PC-3 (cell line): ENCODE measurements at regions not wholly inside any gene's neighbourhood (a gene's known extent, or its start where the extent isn't known, plus 50 kb on each side); places are given as distances from the start of the nearest gene placed in this dataset.

Experiments
- ATAC-seq: fragments of 200-7000 bp; cut with Tn5 transposase; 2 replicates; pipeline ENCODE4 v1.9.1; 2020; ENCODE audit warnings: mild to moderate bottlenecking, moderate library complexity
- BruUV-seq: library from RNA; stranded (reverse); fragments of 400-500 nt; replicated peaks from 2 replicates; lab custom pipeline; 2021; lab: Mats Ljungman, UMichigan
- CTCF ChIA-PET: fragments of 300-600 bp; sonication (Branson Sonifier 250); formaldehyde crosslinking; loops from one replicate; lab custom pipeline; 2022; ENCODE audit warnings: antibody characterized with exemption; lab: Charles Lee
- POLR2A ChIA-PET: fragments of 300-600 bp; sonication (Branson Sonifier 250); formaldehyde crosslinking; loops from one replicate; lab custom pipeline; 2022; ENCODE audit warnings: antibody characterized with exemption; ENCODE audit not compliant: unreplicated experiment; lab: Charles Lee
- DNase-seq: peaks from one replicate; pipeline ENCODE4 v3.0.0-alpha.2; 2015
- H2AFZ ChIP-seq: fragments of 300-600 bp; sonication (generic); 2 replicates; pipeline ENCODE4 v1.6.0; 2016; ENCODE audit warnings: antibody characterized with exemption, low read length
- H3F3A ChIP-seq: fragments of 300-600 bp; sonication (generic); one replicate; pipeline ENCODE4 v1.6.0; 2017; ENCODE audit warnings: antibody characterized with exemption, low read length, control low read depth, mild to moderate bottlenecking; ENCODE audit not compliant: unreplicated experiment
- H3K27ac ChIP-seq: fragments of 300-600 bp; sonication (generic); 2 replicates; pipeline ENCODE4 v1.5.1; 2016; ENCODE audit warnings: mild to moderate bottlenecking, low read length
- H3K27me3 ChIP-seq: fragments of 300-600 bp; sonication (generic); 2 replicates; pipeline ENCODE4 v1.6.1; 2016; ENCODE audit warnings: low read length, mixed read lengths
- H3K36me3 ChIP-seq: fragments of 300-600 bp; sonication (generic); 2 replicates; pipeline ENCODE4 v1.6.1; 2016; ENCODE audit warnings: low read depth, mixed run types, low read length, mixed read lengths
- H3K4me1 ChIP-seq: fragments of 300-600 bp; sonication (generic); 2 replicates; pipeline ENCODE4 v1.5.1; 2016; ENCODE audit warnings: low read length; ENCODE audit not compliant: insufficient read depth
- H3K4me2 ChIP-seq: fragments of 300-600 bp; sonication (generic); 2 replicates; pipeline ENCODE4 v1.6.0; 2016; ENCODE audit warnings: low read length
- H3K4me3 ChIP-seq: fragments of 300-600 bp; sonication (generic); 2 replicates; pipeline ENCODE4 v1.5.1; 2016; ENCODE audit warnings: mild to moderate bottlenecking, low read length, mixed read lengths
- H3K79me2 ChIP-seq: fragments of 300-600 bp; sonication (generic); 2 replicates; pipeline ENCODE4 v1.6.1; 2017; ENCODE audit warnings: low read length, mixed read lengths
- H3K9ac ChIP-seq: fragments of 300-600 bp; sonication (generic); 2 replicates; pipeline ENCODE4 v1.6.0; 2016; ENCODE audit warnings: mild to moderate bottlenecking, low read length
- H3K9me2 ChIP-seq: fragments of 300-600 bp; sonication (generic); replicated peaks from 2 replicates; pipeline ENCODE4 v1.6.1; 2016; ENCODE audit warnings: mixed run types, low read length, mixed read lengths
- H3K9me3 ChIP-seq: fragments of 300-600 bp; sonication (generic); 2 replicates; pipeline ENCODE4 v1.6.1; 2016; ENCODE audit warnings: low read length, mixed read lengths
- H4K20me1 ChIP-seq: fragments of 300-600 bp; sonication (generic); 2 replicates; pipeline ENCODE4 v1.6.1; 2016; ENCODE audit warnings: low read length, mixed read lengths
- EZH2 ChIP-seq: fragments of 300-600 bp; sonication (generic); IDR thresholded peaks from one replicate; pipeline ENCODE4 v1.6.1; 2017; ENCODE audit warnings: antibody characterized with exemption, mild to moderate bottlenecking, low read length; ENCODE audit not compliant: unreplicated experiment
- EZH2phosphoT487 ChIP-seq: fragments of 300-600 bp; sonication (generic); IDR thresholded peaks from 2 replicates; pipeline ENCODE4 v1.6.1; 2018; ENCODE audit warnings: mild to moderate bottlenecking, antibody characterized with exemption, low read length, borderline replicate concordance
- intact Hi-C: fragments of 100-400 bp; cut with micrococcal nuclease; formaldehyde crosslinking; loops from 2 replicates; pipeline ENCODE4 v1.9.0; 2023
- TF ChIP-seq, protein P1 (sequence below): fragments of 300-600 bp; sonication (generic); conservative IDR thresholded peaks from 2 replicates; pipeline ENCODE4 v1.5.1; 2017; ENCODE audit warnings: antibody characterized with exemption, low read depth, mild to moderate bottlenecking, low read length

DNA sequence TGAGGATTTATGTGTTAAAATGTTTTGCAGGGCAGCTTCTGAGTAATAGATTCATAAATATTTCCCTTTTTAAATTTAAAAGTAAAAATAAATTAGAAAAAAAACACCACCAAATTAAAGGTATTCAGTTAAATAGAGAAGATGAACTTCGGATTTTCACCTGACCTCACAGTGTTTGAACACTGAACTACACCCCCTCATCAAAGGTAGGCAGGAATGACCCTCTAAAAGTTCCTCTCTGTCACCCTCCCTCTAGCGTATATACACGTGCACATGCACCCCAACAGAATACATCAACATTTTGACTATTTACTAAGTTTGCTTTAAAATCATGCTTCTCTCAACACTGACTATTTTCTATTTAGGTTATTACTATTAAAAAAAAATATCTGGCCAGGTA, 528.3 kb downstream of the QKI start:
- no peak for DNase-seq
- intact Hi-C loops: no loop called here
- H3F3A ChIP-seq: no peaks in the 10 kb centered on the region
- H4K20me1 ChIP-seq: no peaks in the 10 kb centered on the region
- POLR2A ChIA-PET: interaction anchor here (0.6 kb wide), 1 partner anchor 16 kb away, joined by 3 read pairs; no protein-coding TSS in a partner anchor
- CTCF ChIA-PET: no interaction called here
- H3K36me3 ChIP-seq: no peaks in the 10 kb centered on the region
- no peaks in the 10 kb centered on the region for H3K9me3 ChIP-seq
- no peaks in the 10 kb centered on the region for H3K4me1 ChIP-seq
- TF ChIP-seq EZH2phosphoT487: no peak
- TF ChIP-seq EZH2: no peak
- TF ChIP-seq, protein P1, sequence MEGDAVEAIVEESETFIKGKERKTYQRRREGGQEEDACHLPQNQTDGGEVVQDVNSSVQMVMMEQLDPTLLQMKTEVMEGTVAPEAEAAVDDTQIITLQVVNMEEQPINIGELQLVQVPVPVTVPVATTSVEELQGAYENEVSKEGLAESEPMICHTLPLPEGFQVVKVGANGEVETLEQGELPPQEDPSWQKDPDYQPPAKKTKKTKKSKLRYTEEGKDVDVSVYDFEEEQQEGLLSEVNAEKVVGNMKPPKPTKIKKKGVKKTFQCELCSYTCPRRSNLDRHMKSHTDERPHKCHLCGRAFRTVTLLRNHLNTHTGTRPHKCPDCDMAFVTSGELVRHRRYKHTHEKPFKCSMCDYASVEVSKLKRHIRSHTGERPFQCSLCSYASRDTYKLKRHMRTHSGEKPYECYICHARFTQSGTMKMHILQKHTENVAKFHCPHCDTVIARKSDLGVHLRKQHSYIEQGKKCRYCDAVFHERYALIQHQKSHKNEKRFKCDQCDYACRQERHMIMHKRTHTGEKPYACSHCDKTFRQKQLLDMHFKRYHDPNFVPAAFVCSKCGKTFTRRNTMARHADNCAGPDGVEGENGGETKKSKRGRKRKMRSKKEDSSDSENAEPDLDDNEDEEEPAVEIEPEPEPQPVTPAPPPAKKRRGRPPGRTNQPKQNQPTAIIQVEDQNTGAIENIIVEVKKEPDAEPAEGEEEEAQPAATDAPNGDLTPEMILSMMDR: no peak
- no peak for ATAC-seq
- peaks cover 7% of the 10 kb centered on the region; the same call in 1 of the 2 replicates for H3K27me3 ChIP-seq
- no peak overlapping the region for H2AFZ ChIP-seq
- no TSS peak for BruUV-seq
- H3K4me3 ChIP-seq: no peak overlapping the region
- no peak overlapping the region for H3K27ac ChIP-seq
- H3K79me2 ChIP-seq: no peaks in the 10 kb centered on the region
- no peak overlapping the region for H3K9ac ChIP-seq
- H3K4me2 ChIP-seq: no peak overlapping the region
- H3K9me2 ChIP-seq: no peaks in the 10 kb centered on the region

DNA sequence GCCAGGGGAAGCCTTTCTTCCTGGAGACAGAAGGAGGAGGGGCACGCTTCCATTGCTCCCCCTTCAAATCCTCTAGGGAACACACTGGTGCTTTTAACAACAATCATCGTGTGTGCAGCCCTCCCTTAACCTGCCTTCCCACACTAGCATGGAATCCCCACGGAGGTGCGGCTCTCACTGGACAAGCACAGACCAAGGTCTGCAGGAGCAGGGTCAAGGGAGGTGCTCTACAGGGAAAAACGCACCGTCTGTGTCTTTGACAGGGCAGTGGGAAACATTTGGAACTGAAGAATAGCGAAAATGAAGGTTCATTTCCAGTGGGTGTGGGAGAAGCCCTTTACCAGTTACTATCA, 527.1 kb downstream of the QKI start:
- H3F3A ChIP-seq: no peaks in the 10 kb centered on the region
- no peaks in the 10 kb centered on the region for H3K4me1 ChIP-seq
- intact Hi-C loops: no loop called here
- DNase-seq (no peak), ATAC-seq (no peak)
- H3K27ac ChIP-seq: no peak overlapping the region
- no peak overlapping the region for H3K4me3 ChIP-seq
- no peaks in the 10 kb centered on the region for H3K79me2 ChIP-seq
- H2AFZ ChIP-seq: no peak overlapping the region
- no peaks in the 10 kb centered on the region for H3K9me2 ChIP-seq
- H3K36me3 ChIP-seq: no peaks in the 10 kb centered on the region
- no peak for TF ChIP-seq EZH2
- no peak for TF ChIP-seq EZH2phosphoT487
- TF ChIP-seq, protein P1: no peak
- ChIA-PET POLR2A (no interaction called here), CTCF (no interaction called here)
- H3K4me2 ChIP-seq: no peak overlapping the region
- no peaks in the 10 kb centered on the region for H4K20me1 ChIP-seq
- no TSS peak for BruUV-seq
- H3K9me3 ChIP-seq: no peaks in the 10 kb centered on the region
- H3K9ac ChIP-seq: no peak overlapping the region
- peaks cover 7% of the 10 kb centered on the region; the same call in 1 of the 2 replicates for H3K27me3 ChIP-seq

DNA sequence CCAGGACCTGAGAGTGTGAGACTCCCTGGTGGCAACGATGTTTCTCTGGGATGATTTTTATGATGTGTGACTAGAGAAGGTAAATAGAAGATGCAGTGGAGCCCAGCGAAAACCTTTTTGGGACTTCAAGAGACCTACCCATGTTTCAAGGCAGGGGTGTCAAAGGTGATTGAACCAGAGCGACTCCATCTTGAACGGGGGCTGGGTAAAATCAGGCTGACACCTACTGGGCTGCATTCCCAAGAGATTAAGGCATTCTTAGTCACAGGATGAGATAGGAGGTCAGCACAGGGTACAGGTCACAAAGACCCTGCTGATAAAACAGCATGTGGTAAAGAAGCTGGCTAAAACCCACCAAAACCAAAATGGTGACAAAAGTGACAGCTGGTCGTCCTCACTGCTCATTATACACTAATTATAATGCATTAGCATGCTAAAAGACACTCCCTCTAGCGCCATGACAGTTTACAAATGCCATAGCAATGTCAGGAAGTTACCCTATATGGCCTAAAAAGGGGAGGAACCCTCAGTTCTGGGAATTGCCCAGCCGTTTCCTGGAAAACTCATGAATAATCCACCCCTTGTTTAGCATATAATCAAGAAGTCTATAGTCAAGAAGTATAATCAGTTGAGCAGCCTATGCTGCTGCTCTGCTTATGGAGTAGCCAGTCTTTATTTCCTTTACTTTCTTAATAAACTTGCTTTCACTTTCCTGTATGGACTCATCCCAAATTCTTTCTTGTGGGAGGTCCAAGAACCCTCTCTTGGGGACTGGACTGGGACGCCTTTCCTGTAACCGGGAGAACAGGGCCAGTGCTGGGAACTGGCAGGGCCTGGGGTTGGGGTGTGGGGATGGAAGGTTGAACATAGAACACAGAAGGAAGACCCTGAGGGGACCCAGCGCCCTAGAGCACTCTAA, 526.4 kb downstream of the QKI start:
- Histone ChIP-seq H3K36me3 (no peaks in the 10 kb centered on the region), H4K20me1 (no peaks in the 10 kb centered on the region), H3F3A (no peaks in the 10 kb centered on the region), H3K27me3 (peaks cover 2% of the 10 kb centered on the region; the same call in 1 of the 2 replicates), H3K79me2 (no peaks in the 10 kb centered on the region), H3K4me2 (no peak overlapping the region), H3K27ac (no peak overlapping the region), H3K4me3 (no peak overlapping the region), H2AFZ (no peak overlapping the region), H3K9me2 (no peaks in the 10 kb centered on the region), H3K9ac (no peak overlapping the region), H3K4me1 (no peaks in the 10 kb centered on the region), H3K9me3 (no peaks in the 10 kb centered on the region)
- ATAC-seq (no peak), DNase-seq (no peak)
- no TSS peak for BruUV-seq
- POLR2A ChIA-PET: no interaction called here
- TF ChIP-seq, protein P1: no peak
- no peak for TF ChIP-seq EZH2
- no peak for TF ChIP-seq EZH2phosphoT487
- CTCF ChIA-PET: no interaction called here
- intact Hi-C loops: no loop called here
